ENCODE measurements at regions not wholly inside any gene's neighbourhood (a gene's known extent, or its start where the extent isn't known, plus 50 kb on each side); places are given as distances from the start of the nearest gene placed in this dataset.
A peak's percentile ranks its signal among the peaks of the same experiment; 100 is the strongest.

- H3K27ac ChIP-seq = no peak overlapping the region
- ATAC-seq (ENCODE audit: low FRiP score in 2 of 2) (no peak), DNase-seq (no peak)
- no peak overlapping the region for H3K4me3 ChIP-seq
- no peaks in the 10 kb centered on the region for H3K36me3 ChIP-seq
- no peaks in the 10 kb centered on the region for H3K9me3 ChIP-seq
- no peaks in the 10 kb centered on the region for H3K4me1 ChIP-seq
- TF ChIP-seq EP300 (IDR thresholded peaks at IDR 0.05) = no peak
- no peak for TF ChIP-seq POLR2A (IDR thresholded peaks at IDR 0.05)
- WGBS, 2 donors = 79 to 86% methylated on average over 3 of the region's 3 CpGs
- no peaks in the 10 kb centered on the region for H3K27me3 ChIP-seq
These were observed 246.8 kb upstream of the NWD2 start for GRCh38 chr4:36997727-36998126.

DNA sequence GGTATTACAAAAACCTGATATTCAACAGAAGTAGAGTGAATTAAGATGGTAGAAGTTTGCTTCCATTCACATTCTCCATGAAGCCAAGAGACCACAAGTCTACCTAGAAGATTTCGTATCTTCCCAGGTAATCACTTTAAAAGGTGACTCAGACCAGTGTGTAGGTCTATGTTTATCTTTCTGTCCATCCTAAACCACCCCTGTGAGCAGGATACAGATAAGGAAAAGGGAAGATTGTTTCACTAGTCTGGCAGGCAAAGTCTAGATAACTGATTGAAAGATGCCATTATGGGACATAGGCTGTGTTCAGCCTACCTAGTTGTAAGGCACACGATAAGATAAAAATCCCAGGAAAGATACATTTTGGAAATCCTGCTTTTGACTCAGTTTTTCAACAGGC lies 244.3 kb upstream of the NWD2 start:
- WGBS, 2 donors = 75 to 86% methylated on average over 2 of the region's 2 CpGs
- Histone ChIP-seq H3K27ac (no peak overlapping the region), H3K9me3 (no peaks in the 10 kb centered on the region), H3K4me3 (no peak overlapping the region), H3K4me1 (no peaks in the 10 kb centered on the region), H3K27me3 (no peaks in the 10 kb centered on the region), H3K36me3 (no peaks in the 10 kb centered on the region)
- ATAC-seq (ENCODE audit: low FRiP score in 2 of 2) (no peak), DNase-seq (no peak)
- TF ChIP-seq POLR2AphosphoS5 (IDR thresholded peaks at IDR 0.05) = no peak
- TF ChIP-seq EP300 (IDR thresholded peaks at IDR 0.05) = no peak
- no peak for TF ChIP-seq CTCF (IDR thresholded peaks at IDR 0.05)
- TF ChIP-seq POLR2A (IDR thresholded peaks at IDR 0.05) = no peak

DNA sequence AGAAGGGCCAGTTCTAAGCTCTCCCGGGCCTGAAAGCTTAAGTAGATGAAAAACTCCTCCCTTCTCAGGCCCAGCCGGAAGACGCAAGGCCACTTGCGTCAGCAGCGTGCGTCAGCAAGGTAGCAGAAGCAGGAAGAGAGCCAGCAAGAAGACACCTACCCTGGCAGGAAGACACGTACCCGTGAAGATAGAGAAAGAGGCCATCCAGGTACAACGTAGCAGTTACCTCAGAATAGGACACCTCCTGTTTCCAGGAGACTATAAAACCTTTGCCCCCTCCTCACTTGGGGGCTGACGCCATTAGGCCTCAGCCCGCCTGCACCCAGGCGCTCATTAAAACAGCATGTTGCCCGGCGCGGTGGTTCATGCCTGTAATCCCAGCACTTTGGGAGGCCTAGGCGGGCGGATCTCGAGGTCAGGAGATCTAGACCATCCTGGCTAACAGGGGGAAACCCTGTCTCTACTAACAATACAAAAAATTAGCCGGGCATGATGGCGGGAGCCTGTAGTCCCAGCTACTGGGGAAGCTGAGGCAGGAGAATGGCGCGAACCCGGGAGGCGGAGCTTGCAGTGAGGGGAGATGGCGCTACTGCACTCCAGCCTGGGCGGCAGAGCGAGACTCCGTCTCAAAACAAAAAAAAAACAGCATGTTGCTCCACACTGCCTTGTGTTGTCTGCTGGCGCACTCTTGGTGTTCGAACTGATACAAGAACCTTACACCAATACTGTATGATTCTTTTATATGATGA lies 242.7 kb upstream of the NWD2 start:
- Histone ChIP-seq H3K4me1 (no peaks in the 10 kb centered on the region), H3K27ac (no peak overlapping the region), H3K4me3 (no peak overlapping the region), H3K9me3 (no peaks in the 10 kb centered on the region), H3K36me3 (no peaks in the 10 kb centered on the region), H3K27me3 (no peaks in the 10 kb centered on the region)
- ATAC-seq (ENCODE audit: low FRiP score in 2 of 2) (no peak), DNase-seq (peak in 1 of 2 donors; percentile 12)
- WGBS, 2 donors = 91 to 95% methylated on average over 30 of the region's 30 CpGs
- TF ChIP-seq CTCF (IDR thresholded peaks at IDR 0.05) = no peak
- TF ChIP-seq POLR2AphosphoS5 (IDR thresholded peaks at IDR 0.05) = no peak
- no peak for TF ChIP-seq POLR2A (IDR thresholded peaks at IDR 0.05)

DNA sequence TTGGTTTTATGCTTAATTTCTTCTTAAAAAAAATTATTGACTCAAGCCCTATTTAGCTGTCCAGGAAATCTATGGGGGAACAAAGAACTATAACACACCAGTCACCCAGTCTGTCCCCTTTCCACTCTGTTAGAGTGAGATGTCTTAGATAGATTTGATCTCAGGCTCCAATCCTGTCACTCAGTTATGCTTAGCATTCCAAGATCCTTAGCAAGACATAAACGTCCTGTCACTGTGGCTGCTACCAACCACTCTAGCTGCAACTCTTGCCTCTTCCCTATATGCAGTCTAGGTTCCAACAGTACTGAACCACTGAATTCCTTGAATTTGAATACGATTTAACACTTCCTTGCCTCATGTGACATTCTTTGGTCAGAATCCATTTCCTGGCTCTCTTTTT lies 241.9 kb upstream of the NWD2 start:
- DNase-seq (no peak), ATAC-seq (ENCODE audit: low FRiP score in 2 of 2) (no peak)
- H3K9me3 ChIP-seq = no peaks in the 10 kb centered on the region
- H3K4me1 ChIP-seq = no peaks in the 10 kb centered on the region
- no peak overlapping the region for H3K4me3 ChIP-seq
- no peak for TF ChIP-seq POLR2AphosphoS5 (IDR thresholded peaks at IDR 0.05)
- no peak for TF ChIP-seq EP300 (IDR thresholded peaks at IDR 0.05)
- no peak for TF ChIP-seq CTCF (IDR thresholded peaks at IDR 0.05)
- no peak for TF ChIP-seq POLR2A (IDR thresholded peaks at IDR 0.05)
- H3K27me3 ChIP-seq = no peaks in the 10 kb centered on the region
- no peaks in the 10 kb centered on the region for H3K36me3 ChIP-seq
- H3K27ac ChIP-seq = no peak overlapping the region
- 52 to 56% methylated on average over 2 of the region's 2 CpGs for WGBS, 2 donors

- ATAC-seq (ENCODE audit: low FRiP score in 2 of 2) = no peak
- no peaks in the 10 kb centered on the region for H3K36me3 ChIP-seq
- DNase-seq = no peak
- H3K27me3 ChIP-seq = no peaks in the 10 kb centered on the region
- no peak for TF ChIP-seq POLR2A (IDR thresholded peaks at IDR 0.05)
- no peak for TF ChIP-seq POLR2AphosphoS5 (IDR thresholded peaks at IDR 0.05)
- no peak for TF ChIP-seq EP300 (IDR thresholded peaks at IDR 0.05)
- no peak for TF ChIP-seq CTCF (IDR thresholded peaks at IDR 0.05)
- no peaks in the 10 kb centered on the region for H3K9me3 ChIP-seq
- no peak overlapping the region for H3K4me3 ChIP-seq
- H3K27ac ChIP-seq = no peak overlapping the region
- 58% methylated on average over 2 of the region's 2 CpGs; no CpG with 5 or more reads in 1 of the 2 donors for WGBS, 2 donors
- no peaks in the 10 kb centered on the region for H3K4me1 ChIP-seq
These were observed 236.3 kb upstream of the NWD2 start for GRCh38 chr4:37008199-37008598.
